ENCODE measurements at regions not wholly inside any gene's neighbourhood (a gene's known extent, or its start where the extent isn't known, plus 50 kb on each side); places are given as distances from the start of the nearest gene placed in this dataset.

GRCh38 chr2:153393518-153393917 lies 85.0 kb downstream of the RPRM start:
- H2AFZ ChIP-seq (ENCODE audit: low read length) = no peak overlapping the region
- no peak overlapping the region for H3K4me3 ChIP-seq (ENCODE audit: low read length)
- H3K9ac ChIP-seq (ENCODE audit: low read length) = no peak overlapping the region
- H3K9me3 ChIP-seq (replicated peaks; ENCODE audit: insufficient read depth, low read length) = no peaks in the 10 kb centered on the region
- H3K4me1 ChIP-seq (ENCODE audit: low read length) = no peaks in the 10 kb centered on the region
- TF ChIP-seq EZH2 (optimal IDR thresholded peaks at IDR 0.05; ENCODE audit: low read depth, low read length) (no peak), CTCF (IDR thresholded peaks at IDR 0.05; ENCODE audit: low read length) (no peak), EZH2phosphoT487 (IDR thresholded peaks at IDR 0.05; ENCODE audit: low read length) (no peak)
- no peaks in the 10 kb centered on the region for H3F3A ChIP-seq (ENCODE audit: insufficient read depth, low read length)
- H4K20me1 ChIP-seq (ENCODE audit: insufficient read depth, low read length) = no peaks in the 10 kb centered on the region
- DNase-seq = no peak
- no peak overlapping the region for H3K27ac ChIP-seq (ENCODE audit: low read length)
- H3K27me3 ChIP-seq (replicated peaks; ENCODE audit: insufficient read depth, low read length) = no peaks in the 10 kb centered on the region
- H3K4me2 ChIP-seq (ENCODE audit: low read depth, low read length) = no peak overlapping the region
- no peaks in the 10 kb centered on the region for H3K79me2 ChIP-seq (ENCODE audit: low read length)
- H3K36me3 ChIP-seq (replicated peaks; ENCODE audit: insufficient read depth, low read length) = no peaks in the 10 kb centered on the region; the same call in 1 of the 2 replicates
- H3K9me2 ChIP-seq (replicated peaks; ENCODE audit: insufficient read depth, low read length) = no peaks in the 10 kb centered on the region

GRCh38 chr2:153391131-153391530 lies 87.4 kb downstream of the RPRM start:
- no peaks in the 10 kb centered on the region for H3K27me3 ChIP-seq (replicated peaks; ENCODE audit: insufficient read depth, low read length)
- no peak overlapping the region for H3K27ac ChIP-seq (ENCODE audit: low read length)
- H3K4me1 ChIP-seq (ENCODE audit: low read length) = no peaks in the 10 kb centered on the region
- no peaks in the 10 kb centered on the region; the same call in 1 of the 2 replicates for H3K36me3 ChIP-seq (replicated peaks; ENCODE audit: insufficient read depth, low read length)
- H3K4me2 ChIP-seq (ENCODE audit: low read depth, low read length) = no peak overlapping the region
- no peak overlapping the region for H2AFZ ChIP-seq (ENCODE audit: low read length)
- no peaks in the 10 kb centered on the region for H3F3A ChIP-seq (ENCODE audit: insufficient read depth, low read length)
- no peaks in the 10 kb centered on the region for H3K9me3 ChIP-seq (replicated peaks; ENCODE audit: insufficient read depth, low read length)
- no peak overlapping the region for H3K4me3 ChIP-seq (ENCODE audit: low read length)
- H3K9ac ChIP-seq (ENCODE audit: low read length) = no peak overlapping the region
- no peak for TF ChIP-seq EZH2 (optimal IDR thresholded peaks at IDR 0.05; ENCODE audit: low read depth, low read length)
- TF ChIP-seq CTCF (IDR thresholded peaks at IDR 0.05; ENCODE audit: low read length) = no peak
- no peak for TF ChIP-seq EZH2phosphoT487 (IDR thresholded peaks at IDR 0.05; ENCODE audit: low read length)
- H3K9me2 ChIP-seq (replicated peaks; ENCODE audit: insufficient read depth, low read length) = no peaks in the 10 kb centered on the region
- no peaks in the 10 kb centered on the region for H3K79me2 ChIP-seq (ENCODE audit: low read length)
- H4K20me1 ChIP-seq (ENCODE audit: insufficient read depth, low read length) = no peaks in the 10 kb centered on the region
- no peak for DNase-seq

- no peaks in the 10 kb centered on the region for H3K9me2 ChIP-seq (replicated peaks; ENCODE audit: insufficient read depth, low read length)
- H2AFZ ChIP-seq (ENCODE audit: low read length) = no peak overlapping the region
- H3K79me2 ChIP-seq (ENCODE audit: low read length) = no peaks in the 10 kb centered on the region
- no peak for DNase-seq
- H3K4me2 ChIP-seq (ENCODE audit: low read depth, low read length) = no peak overlapping the region
- TF ChIP-seq EZH2phosphoT487 (IDR thresholded peaks at IDR 0.05; ENCODE audit: low read length) (no peak), CTCF (IDR thresholded peaks at IDR 0.05; ENCODE audit: low read length) (no peak), EZH2 (optimal IDR thresholded peaks at IDR 0.05; ENCODE audit: low read depth, low read length) (no peak)
- no peaks in the 10 kb centered on the region for H3K4me1 ChIP-seq (ENCODE audit: low read length)
- H3K9ac ChIP-seq (ENCODE audit: low read length) = no peak overlapping the region
- no peak overlapping the region for H3K4me3 ChIP-seq (ENCODE audit: low read length)
- no peak overlapping the region for H3K27ac ChIP-seq (ENCODE audit: low read length)
- H4K20me1 ChIP-seq (ENCODE audit: insufficient read depth, low read length) = no peaks in the 10 kb centered on the region
- H3K9me3 ChIP-seq (replicated peaks; ENCODE audit: insufficient read depth, low read length) = no peaks in the 10 kb centered on the region
- H3K36me3 ChIP-seq (replicated peaks; ENCODE audit: insufficient read depth, low read length) = no peaks in the 10 kb centered on the region; the same call in 1 of the 2 replicates
- H3F3A ChIP-seq (ENCODE audit: insufficient read depth, low read length) = no peaks in the 10 kb centered on the region
- H3K27me3 ChIP-seq (replicated peaks; ENCODE audit: insufficient read depth, low read length) = no peaks in the 10 kb centered on the region
Observed at GRCh38 chr2:153388246-153388645, 90.3 kb downstream of the RPRM start.

All from MM.1S (cell line).